Epithelial cell of esophagus (primary cell): ENCODE measurements at regions not wholly inside any gene's neighbourhood (a gene's known extent, or its start where the extent isn't known, plus 50 kb on each side); places are given as distances from the start of the nearest gene placed in this dataset.

Source experiments
- DNase-seq: peaks from one replicate; pipeline ENCODE4 v3.0.0; 2010; ENCODE audit warnings: low read depth
- H3K4me3 ChIP-seq: 2 replicates; pipeline ENCODE4 v1.5.1; 2011; ENCODE audit warnings: mild to moderate bottlenecking, low read length, control low read depth
- TF ChIP-seq, protein P1 (sequence below): IDR thresholded peaks from 2 replicates; pipeline ENCODE4 v1.5.1; 2011; ENCODE audit warnings: low read depth, mild to moderate bottlenecking, low read length, control low read depth, inconsistent platforms; ENCODE audit not compliant: insufficient read depth; ENCODE audit errors: missing control alignments

DNA sequence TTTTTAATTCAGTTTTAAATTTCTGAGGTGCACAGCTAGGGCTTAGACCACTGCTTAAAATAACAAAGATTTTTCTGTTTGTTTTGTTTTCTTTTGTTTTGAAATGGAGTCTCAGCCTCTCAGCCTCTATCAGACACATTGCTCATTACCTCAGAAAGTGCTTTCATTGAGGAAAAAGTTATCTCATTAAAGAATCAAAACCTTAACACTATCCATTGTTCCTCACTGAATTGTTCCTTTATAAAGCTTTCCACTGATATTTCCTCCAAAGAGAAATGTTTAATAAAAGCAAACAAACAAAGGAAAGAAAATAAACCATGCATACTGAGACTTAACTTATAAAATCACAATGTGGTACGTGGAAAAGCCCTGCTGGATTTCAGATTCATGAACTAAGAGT lies 63.8 kb downstream of the SIPA1L2 start:
- TF ChIP-seq, protein P1, sequence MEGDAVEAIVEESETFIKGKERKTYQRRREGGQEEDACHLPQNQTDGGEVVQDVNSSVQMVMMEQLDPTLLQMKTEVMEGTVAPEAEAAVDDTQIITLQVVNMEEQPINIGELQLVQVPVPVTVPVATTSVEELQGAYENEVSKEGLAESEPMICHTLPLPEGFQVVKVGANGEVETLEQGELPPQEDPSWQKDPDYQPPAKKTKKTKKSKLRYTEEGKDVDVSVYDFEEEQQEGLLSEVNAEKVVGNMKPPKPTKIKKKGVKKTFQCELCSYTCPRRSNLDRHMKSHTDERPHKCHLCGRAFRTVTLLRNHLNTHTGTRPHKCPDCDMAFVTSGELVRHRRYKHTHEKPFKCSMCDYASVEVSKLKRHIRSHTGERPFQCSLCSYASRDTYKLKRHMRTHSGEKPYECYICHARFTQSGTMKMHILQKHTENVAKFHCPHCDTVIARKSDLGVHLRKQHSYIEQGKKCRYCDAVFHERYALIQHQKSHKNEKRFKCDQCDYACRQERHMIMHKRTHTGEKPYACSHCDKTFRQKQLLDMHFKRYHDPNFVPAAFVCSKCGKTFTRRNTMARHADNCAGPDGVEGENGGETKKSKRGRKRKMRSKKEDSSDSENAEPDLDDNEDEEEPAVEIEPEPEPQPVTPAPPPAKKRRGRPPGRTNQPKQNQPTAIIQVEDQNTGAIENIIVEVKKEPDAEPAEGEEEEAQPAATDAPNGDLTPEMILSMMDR, result no peak
- DNase-seq, result no peak

DNA sequence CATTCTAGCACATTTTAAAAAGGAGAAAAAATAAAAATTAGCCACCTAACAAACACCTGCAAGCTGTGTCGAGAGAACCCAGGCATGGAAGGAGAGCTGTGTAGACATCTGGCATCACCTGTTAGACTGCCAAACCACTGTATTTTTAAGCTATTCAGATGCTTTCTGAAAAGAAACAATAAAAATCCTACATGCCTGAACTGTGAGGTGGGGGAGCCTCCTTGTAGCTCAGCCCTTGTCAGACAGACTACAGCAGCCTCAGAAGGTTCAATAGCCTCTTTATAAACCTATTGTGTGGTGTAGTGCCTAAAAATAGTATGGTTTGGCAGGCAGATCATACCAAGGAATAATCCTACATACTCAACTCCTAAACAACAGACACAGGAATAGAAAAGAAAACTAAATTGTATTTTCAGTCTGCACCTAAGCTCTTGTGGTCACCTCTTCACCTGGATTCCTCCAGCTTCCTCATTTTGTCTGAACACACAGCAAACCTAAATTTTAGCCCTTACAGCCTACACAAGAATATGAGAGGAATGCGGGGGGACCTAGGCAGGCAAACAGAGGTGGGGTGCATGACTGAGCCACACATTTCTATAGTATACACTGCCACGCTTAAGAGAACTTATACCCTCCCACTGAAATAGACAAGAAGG lies 67.0 kb downstream of the SIPA1L2 start:
- DNase-seq, result no peak
- TF ChIP-seq, protein P1, result no peak
- no peak overlapping the region for H3K4me3 ChIP-seq

More for the DNA sequence above, 63.8 kb downstream of the SIPA1L2 start:
- no peak overlapping the region for H3K4me3 ChIP-seq

DNA sequence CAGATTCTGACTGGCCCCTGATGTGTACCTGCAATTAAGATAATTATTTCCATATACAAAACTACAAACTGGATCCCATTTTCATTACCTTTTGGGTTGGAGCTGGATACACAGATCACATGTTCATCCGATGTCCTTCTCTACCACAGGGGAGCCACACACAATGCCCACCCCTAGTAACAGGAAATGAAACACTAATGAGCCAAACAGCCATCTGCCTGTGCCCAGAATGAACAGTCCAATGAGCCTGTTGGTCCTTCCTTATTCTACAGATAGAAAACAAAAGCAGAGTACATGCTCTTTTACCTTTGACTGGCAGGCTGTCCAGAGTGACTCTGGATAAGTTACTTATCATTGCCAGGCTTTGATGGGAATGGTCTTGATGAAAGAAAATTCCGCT lies 68.6 kb downstream of the SIPA1L2 start:
- no peak overlapping the region for H3K4me3 ChIP-seq
- DNase-seq, result no peak
- TF ChIP-seq, protein P1, result no peak

DNA sequence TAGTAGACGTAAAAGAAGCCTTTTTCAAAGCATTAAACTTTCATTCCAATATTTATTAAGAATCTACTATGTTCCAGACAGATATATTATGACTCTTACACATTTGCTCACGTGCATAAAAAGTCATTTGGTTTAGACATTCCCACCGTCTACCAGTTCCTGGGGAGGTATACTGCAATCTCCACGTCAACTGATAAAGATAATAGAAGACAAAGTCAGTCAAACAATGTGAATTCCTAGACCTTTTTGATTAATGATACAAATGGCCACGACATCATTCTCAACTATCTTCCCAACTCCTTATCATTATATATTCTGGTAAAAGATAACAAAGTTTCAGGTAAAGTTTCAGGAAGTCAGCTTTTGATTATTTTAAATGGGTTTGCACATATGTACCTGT lies 69.0 kb downstream of the SIPA1L2 start:
- no peak for DNase-seq
- H3K4me3 ChIP-seq, result no peak overlapping the region
- TF ChIP-seq, protein P1, result no peak

DNA sequence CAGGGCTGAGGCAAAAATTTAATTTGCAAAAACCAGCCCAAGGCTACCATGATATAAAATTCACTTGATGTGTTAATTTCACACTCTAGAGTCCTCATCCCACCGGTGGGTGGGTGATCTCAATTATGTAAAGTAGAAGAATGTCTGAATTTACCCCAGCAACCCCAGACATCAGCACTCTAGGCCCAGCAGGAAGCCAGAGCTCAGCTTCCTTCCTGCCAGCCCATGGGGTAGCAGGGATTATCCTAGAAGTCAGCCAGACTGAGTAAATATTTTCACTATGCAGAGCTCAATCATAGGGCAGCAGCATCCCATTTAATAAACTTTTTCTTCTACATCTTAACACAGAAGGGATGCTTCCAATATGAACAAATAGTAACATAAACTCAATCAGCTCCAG lies 71.0 kb downstream of the SIPA1L2 start:
- TF ChIP-seq, protein P1, result no peak
- no peak for DNase-seq
- no peak overlapping the region for H3K4me3 ChIP-seq

DNA sequence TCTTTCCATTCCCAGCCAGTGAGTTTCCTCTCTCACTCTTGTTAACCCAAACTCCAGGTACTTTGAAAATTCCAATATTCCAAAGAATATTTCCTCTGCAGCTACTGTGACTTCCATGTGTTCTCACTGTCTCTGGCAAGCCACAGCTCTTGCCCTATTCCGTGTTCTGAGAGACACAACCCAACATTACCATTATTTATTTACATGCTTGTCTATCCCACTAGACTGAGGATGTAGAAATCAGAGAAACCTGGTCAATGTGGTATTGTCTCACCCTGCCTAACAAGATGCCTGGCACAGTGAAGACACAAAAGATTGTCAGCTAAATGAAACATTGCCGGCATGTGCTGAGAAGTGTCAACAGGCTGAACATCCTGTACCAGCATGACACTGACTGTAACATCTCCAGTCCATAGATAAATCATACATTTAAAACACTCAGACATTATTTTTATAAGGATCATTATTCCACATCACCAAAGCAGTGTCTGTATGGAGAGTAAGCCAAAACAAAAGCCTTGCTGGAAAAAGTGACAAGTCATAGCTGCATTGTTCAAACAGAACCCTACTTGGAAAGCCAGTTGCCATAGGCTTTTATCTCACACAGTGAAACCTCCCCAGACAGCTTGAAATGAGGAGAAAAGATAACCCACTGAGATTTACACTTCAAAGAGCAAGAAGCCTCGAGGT lies 72.3 kb downstream of the SIPA1L2 start:
- no peak for DNase-seq
- H3K4me3 ChIP-seq, result no peak overlapping the region
- TF ChIP-seq, protein P1, result no peak

DNA sequence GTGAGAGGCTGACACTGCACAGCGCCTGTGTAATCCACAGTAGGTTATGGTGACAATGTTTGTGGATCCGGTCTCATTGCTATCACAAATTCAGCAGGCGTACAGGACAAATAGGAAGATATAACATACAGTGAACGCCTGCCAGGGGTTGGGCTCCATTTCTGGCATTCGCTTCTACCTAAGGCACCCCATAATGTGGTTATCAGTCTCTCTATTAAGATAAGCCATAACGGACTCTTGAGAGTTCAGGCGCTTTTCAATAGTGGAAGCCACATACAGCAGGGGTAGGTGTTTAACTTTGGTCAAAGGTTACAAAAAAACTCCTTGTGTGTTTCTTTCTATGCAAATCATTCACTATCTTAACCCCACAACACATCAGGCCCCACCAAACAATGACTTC lies 72.8 kb downstream of the SIPA1L2 start:
- DNase-seq, result no peak
- no peak overlapping the region for H3K4me3 ChIP-seq
- TF ChIP-seq, protein P1, result no peak
